Body of pancreas (tissue), 4 donors: ENCODE measurements at regions not wholly inside any gene's neighbourhood (a gene's known extent, or its start where the extent isn't known, plus 50 kb on each side); places are given as distances from the start of the nearest gene placed in this dataset.

Source experiments
- ATAC-seq: fragments of 150-250 bp; one replicate; pipeline ENCODE4 v1.9.1; 2016
- DNase-seq, 4 donors: peaks; one replicate each; pipeline ENCODE4 v3.0.0-alpha.2; 2019
- H3K27ac ChIP-seq, 4 donors: fragments of 200-600 bp; sonication (generic); 1 replicate in 3 of 4; 2 replicates in 1 of 4; pipeline versions ENCODE4 v1.5.1 to v1.6.1; 2016 to 2019; ENCODE audit warnings: mild to moderate bottlenecking in 1 of 4, mixed read lengths in 1 of 4, moderate library complexity in 1 of 4
- H3K27me3 ChIP-seq, 2 donors: fragments of 200-600 bp; sonication (generic); one replicate each; pipeline ENCODE4 v1.6.0; 2016; ENCODE audit warnings: mild to moderate bottlenecking in 1 of 2
- H3K36me3 ChIP-seq, 2 donors: fragments of 200-600 bp; sonication (generic); replicated peaks in 1 of 2; 2 replicates each; pipeline ENCODE4 v1.5.1; 2016; ENCODE audit warnings: low read depth in 2 of 2; ENCODE audit not compliant: insufficient read depth in 1 of 2
- H3K4me1 ChIP-seq: fragments of 200-600 bp; sonication (generic); one replicate; pipeline ENCODE4 v1.6.0; 2016
- H3K4me3 ChIP-seq, 2 donors: fragments of 200-600 bp; sonication (generic); 1 replicate in 1 of 2; 2 replicates in 1 of 2; pipeline ENCODE4 v1.5.1; 2016 to 2019
- H3K9me3 ChIP-seq, 3 donors: fragments of 200-600 bp; sonication (generic); 1 replicate in 2 of 3; 2 replicates in 1 of 3; pipeline ENCODE4 v1.5.1; 2016
- CTCF ChIP-seq, 7 experiments: fragments of 450-650 bp in 4 of 7; fragments of 200-600 bp in 3 of 7; sonication (generic) in 3 of 7; IDR thresholded peaks; one replicate each; pipeline ENCODE4 v1.5.1; 2016 to 2019; ENCODE audit warnings: antibody characterized with exemption in 7 of 7
- POLR2A ChIP-seq, 3 donors: fragments of 450-650 bp; IDR thresholded peaks; one replicate each; pipeline ENCODE4 v1.6.1; 2016; ENCODE audit warnings: antibody characterized with exemption in 3 of 3, mild to moderate bottlenecking in 2 of 3
- WGBS, 2 donors: methylation state at CpG; one replicate each; pipeline ENCODE4 v1.1.5; 2017; 5-methylcytosine and 5-hydroxymethylcytosine counted together
- intact Hi-C: fragments of 100-400 bp; cut with DNase I; formaldehyde crosslinking; loops from one replicate; pipeline ENCODE4 v1.15.1; 2023

GRCh38 chr15:97401195-97401594 lies 559.3 kb upstream of the ARRDC4 start:
- H3K4me3 ChIP-seq = no peak overlapping the region
- no peaks in the 10 kb centered on the region for H3K36me3 ChIP-seq
- no peak for ATAC-seq
- no peak for TF ChIP-seq POLR2A (IDR thresholded peaks at IDR 0.05)
- TF ChIP-seq CTCF (IDR thresholded peaks at IDR 0.05) = no peak
- H3K4me1 ChIP-seq = no peaks in the 10 kb centered on the region
- no peaks in the 10 kb centered on the region for H3K27me3 ChIP-seq
- WGBS, 2 donors = 39 to 48% methylated on average over 4 of the region's 4 CpGs
- no peak for DNase-seq
- intact Hi-C loops = no loop called here
- no peak overlapping the region for H3K27ac ChIP-seq
- H3K9me3 ChIP-seq = no peaks in the 10 kb centered on the region

GRCh38 chr15:97401970-97402369 lies 558.5 kb upstream of the ARRDC4 start:
- DNase-seq = no peak
- Histone ChIP-seq H3K36me3 (no peaks in the 10 kb centered on the region), H3K4me1 (no peaks in the 10 kb centered on the region), H3K27me3 (no peaks in the 10 kb centered on the region), H3K9me3 (no peaks in the 10 kb centered on the region), H3K27ac (no peak overlapping the region), H3K4me3 (no peak overlapping the region)
- 53 to 57% methylated on average over 2 of the region's 2 CpGs for WGBS, 2 donors
- no peak for TF ChIP-seq CTCF (IDR thresholded peaks at IDR 0.05)
- TF ChIP-seq POLR2A (IDR thresholded peaks at IDR 0.05) = no peak
- intact Hi-C loops = no loop called here
- no peak for ATAC-seq

- ATAC-seq = no peak
- intact Hi-C loops = no loop called here
- no peaks in the 10 kb centered on the region for H3K36me3 ChIP-seq
- no peaks in the 10 kb centered on the region for H3K4me1 ChIP-seq
- H3K27me3 ChIP-seq = no peaks in the 10 kb centered on the region
- DNase-seq = no peak
- H3K9me3 ChIP-seq = no peaks in the 10 kb centered on the region
- no peak for TF ChIP-seq POLR2A (IDR thresholded peaks at IDR 0.05)
- TF ChIP-seq CTCF (IDR thresholded peaks at IDR 0.05) = no peak
- H3K27ac ChIP-seq = no peak overlapping the region
- H3K4me3 ChIP-seq = no peak overlapping the region
- WGBS, 2 donors = 34 to 53% methylated on average over 2 of the region's 2 CpGs
Measured at GRCh38 chr15:97406841-97407240, 553.7 kb upstream of the ARRDC4 start.

GRCh38 chr15:97410897-97411575 lies 549.5 kb upstream of the ARRDC4 start:
- Histone ChIP-seq H3K27ac (no peak overlapping the region), H3K9me3 (no peaks in the 10 kb centered on the region), H3K27me3 (no peaks in the 10 kb centered on the region), H3K36me3 (no peaks in the 10 kb centered on the region), H3K4me1 (no peaks in the 10 kb centered on the region), H3K4me3 (no peak overlapping the region)
- TF ChIP-seq POLR2A (IDR thresholded peaks at IDR 0.05) (no peak), CTCF (IDR thresholded peaks at IDR 0.05) (no peak)
- ATAC-seq (no peak), DNase-seq (no peak)
- intact Hi-C loops = no loop called here
- 30 to 39% methylated on average over 5 of the region's 5 CpGs for WGBS, 2 donors

- H3K27ac ChIP-seq = no peak overlapping the region
- H3K36me3 ChIP-seq = no peaks in the 10 kb centered on the region
- no peaks in the 10 kb centered on the region for H3K9me3 ChIP-seq
- ATAC-seq (no peak), DNase-seq (no peak)
- intact Hi-C loops = no loop called here
- H3K27me3 ChIP-seq = no peaks in the 10 kb centered on the region
- H3K4me3 ChIP-seq = no peak overlapping the region
- 29 to 44% methylated on average over 1 of the region's 1 CpG for WGBS, 2 donors
- no peaks in the 10 kb centered on the region for H3K4me1 ChIP-seq
- TF ChIP-seq CTCF (IDR thresholded peaks at IDR 0.05) (no peak), POLR2A (IDR thresholded peaks at IDR 0.05) (no peak)
Measured at GRCh38 chr15:97420130-97420529, 540.4 kb upstream of the ARRDC4 start.
